ENCODE measurements at regions not wholly inside any gene's neighbourhood (a gene's known extent, or its start where the extent isn't known, plus 50 kb on each side); places are given as distances from the start of the nearest gene placed in this dataset.

GRCh38 chr10:30190577-30191552 is 131.5 kb upstream of the JCAD start:
- no peak for DNase-seq (ENCODE audit: insufficient read length, low spot score, missing footprints)
- Histone ChIP-seq H4K20me1 (ENCODE audit: insufficient read depth, low read length) (no peaks in the 10 kb centered on the region), H3K4me2 (ENCODE audit: insufficient read depth, low read length) (no peak overlapping the region), H3K4me3 (ENCODE audit: insufficient read depth, low read length) (no peak overlapping the region), H3K36me3 (ENCODE audit: insufficient read depth, low read length) (no peaks in the 10 kb centered on the region), H3K27me3 (ENCODE audit: insufficient read depth, low read length) (no peaks in the 10 kb centered on the region), H3K9me3 (ENCODE audit: low read depth, low read length) (no peaks in the 10 kb centered on the region), H3K4me1 (ENCODE audit: insufficient read depth, low read length) (peaks cover 22% of the 10 kb centered on the region), H2AFZ (ENCODE audit: low read length) (no peak overlapping the region), H3K79me2 (ENCODE audit: insufficient read depth, low read length) (no peaks in the 10 kb centered on the region), H3K27ac (ENCODE audit: low read depth, low read length) (no peak overlapping the region)
- no peak for TF ChIP-seq CTCF (IDR thresholded peaks at IDR 0.05; ENCODE audit: extremely low read depth, low read depth, low read length)

GRCh38 chr10:30189238-30189580 is 129.8 kb upstream of the JCAD start:
- no peak overlapping the region for H3K4me2 ChIP-seq (ENCODE audit: insufficient read depth, low read length)
- H3K27ac ChIP-seq (ENCODE audit: low read depth, low read length), result no peak overlapping the region
- H3K79me2 ChIP-seq (ENCODE audit: insufficient read depth, low read length), result no peaks in the 10 kb centered on the region
- no peak for TF ChIP-seq CTCF (IDR thresholded peaks at IDR 0.05; ENCODE audit: extremely low read depth, low read depth, low read length)
- peaks cover 38% of the 10 kb centered on the region for H3K4me1 ChIP-seq (ENCODE audit: insufficient read depth, low read length)
- DNase-seq (ENCODE audit: insufficient read length, low spot score, missing footprints), result no peak
- H2AFZ ChIP-seq (ENCODE audit: low read length), result no peak overlapping the region
- no peaks in the 10 kb centered on the region for H3K27me3 ChIP-seq (ENCODE audit: insufficient read depth, low read length)
- H4K20me1 ChIP-seq (ENCODE audit: insufficient read depth, low read length), result no peaks in the 10 kb centered on the region
- no peaks in the 10 kb centered on the region for H3K36me3 ChIP-seq (ENCODE audit: insufficient read depth, low read length)
- no peaks in the 10 kb centered on the region for H3K9me3 ChIP-seq (ENCODE audit: low read depth, low read length)
- H3K4me3 ChIP-seq (ENCODE audit: insufficient read depth, low read length), result no peak overlapping the region

GRCh38 chr10:30188556-30189237 is 129.3 kb upstream of the JCAD start:
- no peaks in the 10 kb centered on the region for H3K27me3 ChIP-seq (ENCODE audit: insufficient read depth, low read length)
- no peak for DNase-seq (ENCODE audit: insufficient read length, low spot score, missing footprints)
- no peak overlapping the region for H3K4me2 ChIP-seq (ENCODE audit: insufficient read depth, low read length)
- H3K9me3 ChIP-seq (ENCODE audit: low read depth, low read length), result no peaks in the 10 kb centered on the region
- H3K79me2 ChIP-seq (ENCODE audit: insufficient read depth, low read length), result no peaks in the 10 kb centered on the region
- no peak overlapping the region for H3K4me3 ChIP-seq (ENCODE audit: insufficient read depth, low read length)
- H3K4me1 ChIP-seq (ENCODE audit: insufficient read depth, low read length), result peaks cover 41% of the 10 kb centered on the region
- TF ChIP-seq CTCF (IDR thresholded peaks at IDR 0.05; ENCODE audit: extremely low read depth, low read depth, low read length), result no peak
- H3K27ac ChIP-seq (ENCODE audit: low read depth, low read length), result no peak overlapping the region
- no peaks in the 10 kb centered on the region for H4K20me1 ChIP-seq (ENCODE audit: insufficient read depth, low read length)
- no peaks in the 10 kb centered on the region for H3K36me3 ChIP-seq (ENCODE audit: insufficient read depth, low read length)
- H2AFZ ChIP-seq (ENCODE audit: low read length), result no peak overlapping the region

GRCh38 chr10:30188101-30188500 is 128.7 kb upstream of the JCAD start:
- Histone ChIP-seq H3K79me2 (ENCODE audit: insufficient read depth, low read length) (no peaks in the 10 kb centered on the region), H3K27ac (ENCODE audit: low read depth, low read length) (no peak overlapping the region), H2AFZ (ENCODE audit: low read length) (peak overlapping the region; percentile 23), H3K4me2 (ENCODE audit: insufficient read depth, low read length) (no peak overlapping the region), H3K27me3 (ENCODE audit: insufficient read depth, low read length) (no peaks in the 10 kb centered on the region), H3K4me3 (ENCODE audit: insufficient read depth, low read length) (no peak overlapping the region), H3K36me3 (ENCODE audit: insufficient read depth, low read length) (no peaks in the 10 kb centered on the region), H3K9me3 (ENCODE audit: low read depth, low read length) (no peaks in the 10 kb centered on the region), H4K20me1 (ENCODE audit: insufficient read depth, low read length) (no peaks in the 10 kb centered on the region), H3K4me1 (ENCODE audit: insufficient read depth, low read length) (peaks cover 47% of the 10 kb centered on the region)
- DNase-seq (ENCODE audit: insufficient read length, low spot score, missing footprints), result no peak
- TF ChIP-seq CTCF (IDR thresholded peaks at IDR 0.05; ENCODE audit: extremely low read depth, low read depth, low read length), result no peak

Measured in osteoblast (primary cell).